HG03520 (cell line): ENCODE measurements at regions not wholly inside any gene's neighbourhood (a gene's known extent, or its start where the extent isn't known, plus 50 kb on each side); places are given as distances from the start of the nearest gene placed in this dataset.
"Not testable (repeated sequence)": the region's sequence is repeated elsewhere in the genome, so short reads cannot be mapped to it uniquely, and the experiment has no call there.

Experiments
- ATAC-seq: cut with Tn5 transposase; IDR thresholded peaks from one replicate; pipeline ENCODE4 v1.9.1; 2021; ENCODE audit warnings: mild to moderate bottlenecking, moderate library complexity; ENCODE audit not compliant: unreplicated experiment

- no peak for ATAC-seq
Measured at GRCh38 chr12:70008944-70009343, 183.9 kb downstream of the MYRFL start.

GRCh38 chr12:70011353-70011752 is 186.3 kb downstream of the MYRFL start:
- no peak for ATAC-seq

- not testable (repeated sequence) for ATAC-seq
Measured at GRCh38 chr12:70013016-70013415, 188.0 kb downstream of the MYRFL start.

- ATAC-seq = no peak
Measured at GRCh38 chr12:70028515-70028914, 203.5 kb downstream of the MYRFL start.

- ATAC-seq = no peak
Measured at GRCh38 chr12:70028918-70029317, 203.9 kb downstream of the MYRFL start.

GRCh38 chr12:70031046-70031445 is 206.0 kb downstream of the MYRFL start:
- no peak for ATAC-seq

- no peak for ATAC-seq
Measured at GRCh38 chr12:70032076-70032475, 207.0 kb downstream of the MYRFL start.

- ATAC-seq = no peak
Measured at GRCh38 chr12:70033310-70033709, 208.3 kb downstream of the MYRFL start.

GRCh38 chr12:70040141-70040540 is 203.1 kb upstream of the CNOT2 start:
- ATAC-seq = no peak

- no peak for ATAC-seq
Measured at GRCh38 chr12:70042675-70043074, 200.6 kb upstream of the CNOT2 start.

GRCh38 chr12:70043490-70044138 is 199.6 kb upstream of the CNOT2 start:
- no peak for ATAC-seq

GRCh38 chr12:70044167-70044566 is 199.1 kb upstream of the CNOT2 start:
- no peak for ATAC-seq

- no peak for ATAC-seq
Measured at GRCh38 chr12:70045036-70045435, 198.2 kb upstream of the CNOT2 start.

GRCh38 chr12:70045514-70045913 is 197.7 kb upstream of the CNOT2 start:
- ATAC-seq = no peak

- ATAC-seq = no peak
Measured at GRCh38 chr12:70048521-70049250, 194.5 kb upstream of the CNOT2 start.

GRCh38 chr12:70049596-70050360 is 193.5 kb upstream of the CNOT2 start:
- ATAC-seq = peak; percentile 92

- no peak for ATAC-seq
Measured at GRCh38 chr12:70052476-70052875, 190.8 kb upstream of the CNOT2 start.

- no peak for ATAC-seq
Measured at GRCh38 chr12:70052931-70053497, 190.2 kb upstream of the CNOT2 start.

- no peak for ATAC-seq
Measured at GRCh38 chr12:70059373-70059772, 183.9 kb upstream of the CNOT2 start.

- no peak for ATAC-seq
Measured at GRCh38 chr12:70060634-70061033, 182.6 kb upstream of the CNOT2 start.

- ATAC-seq = no peak
Measured at GRCh38 chr12:70068743-70069142, 174.5 kb upstream of the CNOT2 start.
